ENCODE measurements at regions not wholly inside any gene's neighbourhood (a gene's known extent, or its start where the extent isn't known, plus 50 kb on each side); places are given as distances from the start of the nearest gene placed in this dataset.

DNA sequence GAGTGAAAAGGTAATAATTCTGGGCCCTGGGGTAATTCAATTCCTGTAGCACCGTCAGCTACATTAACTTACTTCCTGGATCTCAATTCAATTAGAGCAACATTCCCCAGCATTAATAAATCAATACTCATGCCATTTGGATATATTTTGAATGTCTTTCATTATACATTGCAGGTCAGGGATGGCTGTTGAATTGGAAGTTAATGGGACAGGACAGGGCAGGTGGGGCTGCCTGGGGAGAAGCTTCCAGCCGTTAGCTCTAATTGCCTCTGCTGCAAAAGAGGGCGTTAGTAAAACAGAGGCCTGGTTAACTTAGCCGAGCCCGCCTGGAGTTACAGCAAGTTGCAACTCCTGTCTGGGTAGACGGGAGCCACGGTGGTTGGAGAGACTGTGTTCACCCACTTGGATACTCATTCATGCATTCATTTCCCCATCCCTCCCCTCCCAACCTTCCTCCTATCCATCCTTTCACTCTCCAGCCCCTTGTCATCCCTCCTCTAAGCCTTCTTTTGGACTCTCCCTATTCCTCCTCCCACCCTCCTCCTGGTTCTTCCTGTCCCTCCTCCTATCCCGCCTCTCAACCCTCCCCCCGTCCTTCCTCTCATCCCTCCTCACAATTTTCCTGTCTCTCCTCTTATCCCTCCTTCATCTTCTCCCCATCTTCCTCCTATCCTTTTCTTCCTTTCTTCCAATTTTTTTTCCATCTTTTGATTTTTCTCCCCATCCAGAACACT lies 137.6 kb upstream of the RUNX3 start:
- H3K36me3 ChIP-seq (ENCODE audit: control insufficient read depth, insufficient read depth, low read length) = no peaks in the 10 kb centered on the region
- TF ChIP-seq, protein P1, sequence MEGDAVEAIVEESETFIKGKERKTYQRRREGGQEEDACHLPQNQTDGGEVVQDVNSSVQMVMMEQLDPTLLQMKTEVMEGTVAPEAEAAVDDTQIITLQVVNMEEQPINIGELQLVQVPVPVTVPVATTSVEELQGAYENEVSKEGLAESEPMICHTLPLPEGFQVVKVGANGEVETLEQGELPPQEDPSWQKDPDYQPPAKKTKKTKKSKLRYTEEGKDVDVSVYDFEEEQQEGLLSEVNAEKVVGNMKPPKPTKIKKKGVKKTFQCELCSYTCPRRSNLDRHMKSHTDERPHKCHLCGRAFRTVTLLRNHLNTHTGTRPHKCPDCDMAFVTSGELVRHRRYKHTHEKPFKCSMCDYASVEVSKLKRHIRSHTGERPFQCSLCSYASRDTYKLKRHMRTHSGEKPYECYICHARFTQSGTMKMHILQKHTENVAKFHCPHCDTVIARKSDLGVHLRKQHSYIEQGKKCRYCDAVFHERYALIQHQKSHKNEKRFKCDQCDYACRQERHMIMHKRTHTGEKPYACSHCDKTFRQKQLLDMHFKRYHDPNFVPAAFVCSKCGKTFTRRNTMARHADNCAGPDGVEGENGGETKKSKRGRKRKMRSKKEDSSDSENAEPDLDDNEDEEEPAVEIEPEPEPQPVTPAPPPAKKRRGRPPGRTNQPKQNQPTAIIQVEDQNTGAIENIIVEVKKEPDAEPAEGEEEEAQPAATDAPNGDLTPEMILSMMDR (IDR thresholded peaks at IDR 0.05; ENCODE audit: insufficient read depth, low read length, poor library complexity, severe bottlenecking) = no peak
- H3K4me3 ChIP-seq (replicated peaks; ENCODE audit: low read depth, low read length) = no peak overlapping the region
- no peak for DNase-seq (ENCODE audit: extremely low read depth, insufficient read length)
- no peaks in the 10 kb centered on the region for H3K27me3 ChIP-seq (replicated peaks; ENCODE audit: control insufficient read depth, insufficient read depth, low read length)

GRCh38 chr1:25066731-25067517 lies 136.8 kb upstream of the RUNX3 start:
- no peaks in the 10 kb centered on the region for H3K27me3 ChIP-seq (replicated peaks; ENCODE audit: control insufficient read depth, insufficient read depth, low read length)
- H3K4me3 ChIP-seq (replicated peaks; ENCODE audit: low read depth, low read length) = no peak overlapping the region
- DNase-seq (ENCODE audit: extremely low read depth, insufficient read length) = no peak
- TF ChIP-seq, protein P1 (IDR thresholded peaks at IDR 0.05; ENCODE audit: insufficient read depth, low read length, poor library complexity, severe bottlenecking) = no peak
- H3K36me3 ChIP-seq (ENCODE audit: control insufficient read depth, insufficient read depth, low read length) = no peaks in the 10 kb centered on the region

DNA sequence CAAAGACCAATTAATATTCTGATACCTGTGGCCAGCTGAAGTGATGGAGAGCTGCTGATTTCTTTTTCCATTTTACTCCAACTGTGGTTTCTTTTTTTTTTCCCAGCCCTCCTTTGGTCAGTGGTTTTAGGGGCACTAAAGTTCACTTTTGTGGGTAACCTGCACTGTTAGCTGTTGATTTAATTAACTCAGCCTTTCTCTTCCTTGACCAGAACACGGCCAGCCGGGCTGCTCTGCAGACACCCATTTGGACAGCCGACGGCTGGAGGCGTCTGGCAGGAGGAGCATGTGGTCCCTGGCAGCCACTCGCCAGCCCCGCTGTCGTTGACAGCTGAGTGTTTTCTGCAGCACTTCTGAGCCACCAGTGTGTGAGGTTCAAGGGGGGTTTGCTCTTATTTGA lies 136.2 kb upstream of the RUNX3 start:
- Histone ChIP-seq H3K27me3 (replicated peaks; ENCODE audit: control insufficient read depth, insufficient read depth, low read length) (no peaks in the 10 kb centered on the region), H3K36me3 (ENCODE audit: control insufficient read depth, insufficient read depth, low read length) (no peaks in the 10 kb centered on the region), H3K4me3 (replicated peaks; ENCODE audit: low read depth, low read length) (no peak overlapping the region)
- TF ChIP-seq, protein P1 (IDR thresholded peaks at IDR 0.05; ENCODE audit: insufficient read depth, low read length, poor library complexity, severe bottlenecking) = no peak
- no peak for DNase-seq (ENCODE audit: extremely low read depth, insufficient read length)

GRCh38 chr1:25065795-25066238 lies 135.7 kb upstream of the RUNX3 start:
- Histone ChIP-seq H3K27me3 (replicated peaks; ENCODE audit: control insufficient read depth, insufficient read depth, low read length) (no peaks in the 10 kb centered on the region), H3K36me3 (ENCODE audit: control insufficient read depth, insufficient read depth, low read length) (no peaks in the 10 kb centered on the region), H3K4me3 (replicated peaks; ENCODE audit: low read depth, low read length) (no peak overlapping the region)
- TF ChIP-seq, protein P1 (IDR thresholded peaks at IDR 0.05; ENCODE audit: insufficient read depth, low read length, poor library complexity, severe bottlenecking) = no peak
- DNase-seq (ENCODE audit: extremely low read depth, insufficient read length) = no peak

DNA sequence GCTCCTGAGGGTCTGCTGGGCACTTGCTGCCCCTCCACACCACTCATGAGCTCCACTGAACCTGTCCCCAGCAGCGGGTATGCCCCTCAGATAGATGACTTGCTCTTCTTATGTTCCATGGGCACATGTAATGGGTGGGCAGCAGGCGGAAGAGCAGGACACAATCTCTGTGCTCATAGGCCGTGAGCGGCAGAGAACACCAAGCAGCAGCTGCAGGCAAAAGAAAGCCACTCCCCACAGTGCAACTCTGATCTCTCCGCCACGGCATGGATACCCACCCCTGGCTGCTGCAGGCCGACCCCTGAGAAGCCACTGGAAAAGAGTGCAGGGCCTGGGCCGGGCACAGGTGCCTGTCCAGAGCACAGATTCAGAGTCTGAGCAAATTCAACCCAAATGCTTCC lies 135.2 kb upstream of the RUNX3 start:
- TF ChIP-seq, protein P1 (IDR thresholded peaks at IDR 0.05; ENCODE audit: insufficient read depth, low read length, poor library complexity, severe bottlenecking) = no peak
- Histone ChIP-seq H3K27me3 (replicated peaks; ENCODE audit: control insufficient read depth, insufficient read depth, low read length) (no peaks in the 10 kb centered on the region), H3K4me3 (replicated peaks; ENCODE audit: low read depth, low read length) (no peak overlapping the region), H3K36me3 (ENCODE audit: control insufficient read depth, insufficient read depth, low read length) (no peaks in the 10 kb centered on the region)
- DNase-seq (ENCODE audit: extremely low read depth, insufficient read length) = no peak
